SU-DHL-6 (cell line): ENCODE measurements at regions not wholly inside any gene's neighbourhood (a gene's known extent, or its start where the extent isn't known, plus 50 kb on each side); places are given as distances from the start of the nearest gene placed in this dataset.

ENCODE experiments used
- EZH2phosphoT487 ChIP-seq: fragments of 200-600 bp; sonication (generic), shearing (Covaris generic); conservative IDR thresholded peaks from 2 replicates; pipeline ENCODE4 v1.6.1; 2018; ENCODE audit warnings: mild to moderate bottlenecking, antibody characterized with exemption, low read length, moderate library complexity, mixed read lengths
- TF ChIP-seq, protein P1 (sequence below): fragments of 200-600 bp; sonication (generic); IDR thresholded peaks from one replicate; pipeline ENCODE4 v1.5.1; 2017; ENCODE audit warnings: antibody characterized with exemption, mild to moderate bottlenecking, low read length, moderate library complexity; ENCODE audit not compliant: insufficient read depth, poor library complexity, severe bottlenecking

DNA sequence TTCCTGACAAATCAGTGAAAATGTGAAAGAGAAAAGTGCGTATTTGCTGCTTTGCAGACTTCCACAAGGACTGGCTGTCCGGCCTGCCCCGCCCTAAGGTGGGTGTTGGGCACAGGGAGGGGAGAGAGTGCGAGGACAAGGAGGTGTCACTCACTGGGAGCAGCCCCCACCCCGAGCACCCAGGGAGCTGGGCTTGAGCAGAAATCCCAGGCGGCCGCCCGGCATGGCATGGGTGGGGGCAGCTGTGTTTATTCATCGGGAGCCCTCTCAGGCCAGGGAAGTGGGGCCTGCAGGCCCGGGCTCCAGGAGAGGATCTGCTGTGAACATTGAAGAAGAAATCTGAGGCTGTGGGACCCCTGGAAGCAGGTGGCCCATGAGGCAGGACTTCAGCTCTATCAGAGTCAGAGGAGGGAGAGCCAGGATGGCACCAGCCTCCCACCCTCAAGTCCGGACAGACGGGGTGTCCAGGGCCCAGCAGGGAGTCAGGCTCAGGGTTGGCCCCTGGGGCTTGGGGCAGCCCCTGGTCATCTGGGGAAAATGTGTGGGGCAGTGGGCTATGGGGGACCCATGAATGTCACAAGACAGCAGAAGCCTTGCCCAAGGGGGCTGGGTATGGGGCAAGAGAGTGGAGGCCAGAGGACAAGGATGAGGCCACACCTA lies 164.4 kb upstream of the PPP2R2D start:
- TF ChIP-seq, protein P1, sequence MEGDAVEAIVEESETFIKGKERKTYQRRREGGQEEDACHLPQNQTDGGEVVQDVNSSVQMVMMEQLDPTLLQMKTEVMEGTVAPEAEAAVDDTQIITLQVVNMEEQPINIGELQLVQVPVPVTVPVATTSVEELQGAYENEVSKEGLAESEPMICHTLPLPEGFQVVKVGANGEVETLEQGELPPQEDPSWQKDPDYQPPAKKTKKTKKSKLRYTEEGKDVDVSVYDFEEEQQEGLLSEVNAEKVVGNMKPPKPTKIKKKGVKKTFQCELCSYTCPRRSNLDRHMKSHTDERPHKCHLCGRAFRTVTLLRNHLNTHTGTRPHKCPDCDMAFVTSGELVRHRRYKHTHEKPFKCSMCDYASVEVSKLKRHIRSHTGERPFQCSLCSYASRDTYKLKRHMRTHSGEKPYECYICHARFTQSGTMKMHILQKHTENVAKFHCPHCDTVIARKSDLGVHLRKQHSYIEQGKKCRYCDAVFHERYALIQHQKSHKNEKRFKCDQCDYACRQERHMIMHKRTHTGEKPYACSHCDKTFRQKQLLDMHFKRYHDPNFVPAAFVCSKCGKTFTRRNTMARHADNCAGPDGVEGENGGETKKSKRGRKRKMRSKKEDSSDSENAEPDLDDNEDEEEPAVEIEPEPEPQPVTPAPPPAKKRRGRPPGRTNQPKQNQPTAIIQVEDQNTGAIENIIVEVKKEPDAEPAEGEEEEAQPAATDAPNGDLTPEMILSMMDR = no peak
- no peak for TF ChIP-seq EZH2phosphoT487
